Endothelial cell of umbilical vein (primary cell): ENCODE measurements at regions not wholly inside any gene's neighbourhood (a gene's known extent, or its start where the extent isn't known, plus 50 kb on each side); places are given as distances from the start of the nearest gene placed in this dataset.

Experiments used
- BruUV-seq: library from RNA; stranded (reverse); fragments of 400-500 nt; replicated peaks from 2 replicates; lab custom pipeline; 2021; lab: Mats Ljungman, UMichigan
- CTCF ChIA-PET: fragments of 300-600, 350-600 bp; sonication (Branson Sonifier 250); formaldehyde crosslinking; loops from one replicate; lab custom pipeline; 2021; ENCODE audit warnings: antibody characterized with exemption, inconsistent platforms; lab: Charles Lee
- POLR2A ChIA-PET: fragments of 300-600, 350-600 bp; sonication (Branson Sonifier 250); formaldehyde crosslinking; loops from one replicate; lab custom pipeline; 2021; ENCODE audit warnings: antibody characterized with exemption, inconsistent platforms; lab: Charles Lee
- DNase-seq: peaks from one replicate; pipeline ENCODE4 v3.0.0-alpha.2; 2011; ENCODE audit warnings: low read depth, low spot score
- FAIRE-seq: peaks from 2 replicates; lab custom pipeline; 2011; peaks lifted over from hg19 to GRCh38; lab: Jason Lieb, UNC
- H2AFZ ChIP-seq: 2 replicates; pipeline ENCODE4 v1.6.0; 2012; ENCODE audit warnings: low read depth, low read length, control low read depth, inconsistent platforms
- H3K27ac ChIP-seq: 2 replicates; pipeline ENCODE4 v1.5.1; 2011; ENCODE audit warnings: low read depth, mild to moderate bottlenecking, control low read depth, low read length, moderate library complexity; ENCODE audit not compliant: insufficient read depth
- H3K27me3 ChIP-seq, 2 experiments: 2 replicates each; pipeline versions ENCODE4 v1.6.0 to v1.6.1; 2011; ENCODE audit warnings: low read length in 2 of 2, mixed read lengths in 1 of 2; ENCODE audit not compliant: control insufficient read depth in 2 of 2, insufficient read depth in 2 of 2
- H3K36me3 ChIP-seq, 2 experiments: 2 replicates in 1 of 2; 3 replicates in 1 of 2; pipeline ENCODE4 v1.5.1; 2011; ENCODE audit warnings: low read length in 2 of 2, mild to moderate bottlenecking in 1 of 2, moderate library complexity in 1 of 2; ENCODE audit not compliant: control insufficient read depth in 2 of 2, insufficient read depth in 2 of 2; ENCODE audit errors: extremely low read depth in 1 of 2
- H3K4me1 ChIP-seq: 3 replicates; pipeline ENCODE4 v1.5.1; 2011; ENCODE audit warnings: mild to moderate bottlenecking, low read length; ENCODE audit not compliant: control insufficient read depth, insufficient read depth; ENCODE audit errors: extremely low read depth
- H3K4me2 ChIP-seq: 2 replicates; pipeline ENCODE4 v1.6.1; 2011; ENCODE audit warnings: low read length, control low read depth, mixed read lengths; ENCODE audit not compliant: insufficient read depth
- H3K4me3 ChIP-seq, 3 experiments: fragments of 200-600 bp in 1 of 3; sonication (generic), shearing (Covaris generic) in 1 of 3; replicated peaks in 1 of 3; 2 replicates each; pipeline ENCODE4 v1.5.1; 2011 to 2016; ENCODE audit warnings: control low read depth in 3 of 3, low read length in 3 of 3, mild to moderate bottlenecking in 2 of 3, inconsistent platforms in 1 of 3, low read depth in 1 of 3, moderate library complexity in 1 of 3; ENCODE audit not compliant: insufficient read depth in 1 of 3
- H3K79me2 ChIP-seq: 2 replicates; pipeline ENCODE4 v1.6.0; 2012; ENCODE audit warnings: low read length, inconsistent platforms; ENCODE audit not compliant: control insufficient read depth, insufficient read depth
- H3K9ac ChIP-seq: replicated peaks from 2 replicates; pipeline ENCODE3; 2011; ENCODE audit warnings: low read length, control low read depth; ENCODE audit not compliant: insufficient read depth; ENCODE audit errors: extremely low read depth
- H3K9me1 ChIP-seq: replicated peaks from 3 replicates; pipeline ENCODE4 v1.6.0; 2011; ENCODE audit warnings: mild to moderate bottlenecking, low read length; ENCODE audit not compliant: control insufficient read depth, insufficient read depth; ENCODE audit errors: extremely low read depth
- H3K9me3 ChIP-seq: replicated peaks from 2 replicates; pipeline ENCODE4 v1.5.1; 2012; ENCODE audit warnings: low read length, inconsistent platforms; ENCODE audit not compliant: control insufficient read depth, insufficient read depth
- H4K20me1 ChIP-seq: replicated peaks from 2 replicates; pipeline ENCODE3; 2011; ENCODE audit warnings: mild to moderate bottlenecking, low read length; ENCODE audit not compliant: control insufficient read depth, insufficient read depth; ENCODE audit errors: extremely low read depth
- EZH2 ChIP-seq: IDR thresholded peaks from 2 replicates; pipeline ENCODE4 v1.6.1; 2012; ENCODE audit warnings: borderline replicate concordance, low read depth, mild to moderate bottlenecking, moderate library complexity, low read length, inconsistent platforms; ENCODE audit not compliant: severe bottlenecking
- FOS ChIP-seq: IDR thresholded peaks from 2 replicates; pipeline ENCODE4 v1.6.1; 2011; ENCODE audit warnings: mild to moderate bottlenecking, low read length, moderate library complexity, borderline replicate concordance; ENCODE audit not compliant: insufficient read depth
- GATA2 ChIP-seq: IDR thresholded peaks from 2 replicates; pipeline ENCODE4 v1.7.0; 2011; ENCODE audit warnings: low read depth, mild to moderate bottlenecking, moderate library complexity, mixed read lengths, low read length; ENCODE audit not compliant: insufficient read length, insufficient read depth
- JUN ChIP-seq: IDR thresholded peaks from 2 replicates; pipeline ENCODE4 v1.6.1; 2011; ENCODE audit warnings: borderline replicate concordance, low read depth; ENCODE audit not compliant: insufficient read length, insufficient read depth
- MYC ChIP-seq: IDR thresholded peaks from one replicate; pipeline ENCODE4 v1.6.1; 2011; ENCODE audit warnings: mild to moderate bottlenecking, low read depth, low read length
- POLR2A ChIP-seq: IDR thresholded peaks from 2 replicates; pipeline ENCODE4 v1.6.1; 2012; ENCODE audit warnings: low read depth, mild to moderate bottlenecking, control low read depth, low read length
- POLR2AphosphoS5 ChIP-seq: IDR thresholded peaks from 2 replicates; pipeline ENCODE4 v1.6.1; 2012; ENCODE audit warnings: low read depth, mild to moderate bottlenecking, control low read depth, low read length, moderate library complexity; ENCODE audit not compliant: insufficient read depth
- dilution Hi-C: fragments of 300-500 bp; cut with MboI; formaldehyde crosslinking; loops from one replicate; pipeline ENCODE4 v1.15.0; 2019; ENCODE audit warnings: low sequenced_read_pairs; ENCODE audit not compliant: extremely low pct_ligation_motif_present
- intact Hi-C: fragments of 100-400 bp; cut with micrococcal nuclease; formaldehyde crosslinking; loops from one replicate; pipeline ENCODE4 v1.10.0; 2022
- TF ChIP-seq, protein P1 (sequence below): IDR thresholded peaks from 2 replicates; pipeline ENCODE4 v1.6.1; 2011; ENCODE audit not compliant: insufficient read depth, insufficient read length
- TF ChIP-seq, protein P2 (sequence below), 2 donors: IDR thresholded peaks; 1 replicate in 1 of 2; 2 replicates in 1 of 2; pipeline ENCODE4 v1.5.1; 2011; ENCODE audit warnings: low read length in 2 of 2, mild to moderate bottlenecking in 2 of 2, moderate library complexity in 2 of 2, control low read depth in 1 of 2, inconsistent platforms in 1 of 2, low read depth in 1 of 2; ENCODE audit not compliant: insufficient read depth in 1 of 2; ENCODE audit errors: extremely low read depth in 1 of 2

DNA sequence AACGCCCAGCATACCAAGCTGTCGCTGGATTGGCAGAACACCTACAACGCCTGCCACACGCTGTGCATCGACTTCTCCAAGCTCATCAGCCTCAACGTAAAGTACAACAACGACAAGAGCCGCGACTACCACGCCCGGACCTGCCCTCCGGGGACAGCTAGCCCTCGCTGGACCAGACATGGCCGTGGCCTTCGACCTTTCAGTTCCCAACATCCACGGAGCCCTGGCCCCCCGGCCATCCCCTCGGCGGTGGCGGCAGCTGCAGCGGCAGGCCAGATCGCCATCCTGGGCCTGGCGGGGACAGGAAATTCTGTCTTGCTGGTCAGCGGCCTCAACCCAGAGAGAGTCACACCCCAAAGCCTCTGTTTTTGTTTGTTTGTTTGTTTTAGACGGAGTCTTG, 132.6 kb upstream of the FUT8 start:
- no peak for TF ChIP-seq EZH2
- TF ChIP-seq, protein P1, sequence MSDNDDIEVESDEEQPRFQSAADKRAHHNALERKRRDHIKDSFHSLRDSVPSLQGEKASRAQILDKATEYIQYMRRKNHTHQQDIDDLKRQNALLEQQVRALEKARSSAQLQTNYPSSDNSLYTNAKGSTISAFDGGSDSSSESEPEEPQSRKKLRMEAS, result no peak
- no peak for TF ChIP-seq POLR2AphosphoS5
- no peak for TF ChIP-seq POLR2A
- TF ChIP-seq, protein P2, sequence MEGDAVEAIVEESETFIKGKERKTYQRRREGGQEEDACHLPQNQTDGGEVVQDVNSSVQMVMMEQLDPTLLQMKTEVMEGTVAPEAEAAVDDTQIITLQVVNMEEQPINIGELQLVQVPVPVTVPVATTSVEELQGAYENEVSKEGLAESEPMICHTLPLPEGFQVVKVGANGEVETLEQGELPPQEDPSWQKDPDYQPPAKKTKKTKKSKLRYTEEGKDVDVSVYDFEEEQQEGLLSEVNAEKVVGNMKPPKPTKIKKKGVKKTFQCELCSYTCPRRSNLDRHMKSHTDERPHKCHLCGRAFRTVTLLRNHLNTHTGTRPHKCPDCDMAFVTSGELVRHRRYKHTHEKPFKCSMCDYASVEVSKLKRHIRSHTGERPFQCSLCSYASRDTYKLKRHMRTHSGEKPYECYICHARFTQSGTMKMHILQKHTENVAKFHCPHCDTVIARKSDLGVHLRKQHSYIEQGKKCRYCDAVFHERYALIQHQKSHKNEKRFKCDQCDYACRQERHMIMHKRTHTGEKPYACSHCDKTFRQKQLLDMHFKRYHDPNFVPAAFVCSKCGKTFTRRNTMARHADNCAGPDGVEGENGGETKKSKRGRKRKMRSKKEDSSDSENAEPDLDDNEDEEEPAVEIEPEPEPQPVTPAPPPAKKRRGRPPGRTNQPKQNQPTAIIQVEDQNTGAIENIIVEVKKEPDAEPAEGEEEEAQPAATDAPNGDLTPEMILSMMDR (IDR thresholded peaks at IDR 0.05; ENCODE audit: extremely low read depth in 1 of 2, insufficient read depth in 1 of 2, low read depth in 1 of 2, low read length in 2 of 2), result no peak
- no peak for TF ChIP-seq JUN
- TF ChIP-seq MYC, result no peak
- no peak for TF ChIP-seq FOS
- no peak for TF ChIP-seq GATA2
- dilution Hi-C loops, result no loop called here
- H3K4me1 ChIP-seq, result no peaks in the 10 kb centered on the region
- no peak overlapping the region for H3K4me2 ChIP-seq
- POLR2A ChIA-PET, result no interaction called here
- H4K20me1 ChIP-seq, result no peaks in the 10 kb centered on the region
- intact Hi-C loops, result no loop called here
- no peaks in the 10 kb centered on the region for H3K27me3 ChIP-seq
- H3K9me3 ChIP-seq, result no peaks in the 10 kb centered on the region
- H2AFZ ChIP-seq, result no peak overlapping the region
- no peaks in the 10 kb centered on the region for H3K79me2 ChIP-seq
- no peaks in the 10 kb centered on the region for H3K36me3 ChIP-seq
- H3K4me3 ChIP-seq, result no peak overlapping the region
- H3K9ac ChIP-seq, result no peak overlapping the region
- no peak overlapping the region for H3K27ac ChIP-seq
- no peak for FAIRE-seq
- BruUV-seq, result no TSS peak
- no peaks in the 10 kb centered on the region for H3K9me1 ChIP-seq
- CTCF ChIA-PET, result no interaction called here
- DNase-seq, result no peak
